Calu3 (cell line): ENCODE measurements at regions not wholly inside any gene's neighbourhood (a gene's known extent, or its start where the extent isn't known, plus 50 kb on each side); places are given as distances from the start of the nearest gene placed in this dataset.

Experiments used
- BruUV-seq: library from RNA; stranded (reverse); fragments of 400-500 nt; replicated peaks from 2 replicates; lab custom pipeline; 2021; lab: Mats Ljungman, UMichigan
- CTCF ChIA-PET: fragments of 300-600 bp; sonication (Branson Sonifier 250); formaldehyde crosslinking; loops from one replicate; lab custom pipeline; 2022; ENCODE audit warnings: antibody characterized with exemption; lab: Charles Lee
- DNase-seq: peaks from one replicate; pipeline ENCODE4 v3.0.0; 2022
- H3K27ac Mint-ChIP-seq: one replicate; pipeline ENCODE4 v1.8.0; 2022; ENCODE audit warnings: mixed read lengths; ENCODE audit not compliant: unreplicated experiment
- H3K27me3 Mint-ChIP-seq: one replicate; pipeline ENCODE4 v1.8.0; 2022; ENCODE audit warnings: mixed read lengths; ENCODE audit not compliant: unreplicated experiment
- H3K36me3 Mint-ChIP-seq: one replicate; pipeline ENCODE4 v1.8.0; 2022; ENCODE audit warnings: mild to moderate bottlenecking, moderate library complexity, mixed read lengths; ENCODE audit not compliant: insufficient read depth, unreplicated experiment
- H3K4me1 Mint-ChIP-seq: one replicate; pipeline ENCODE4 v1.8.0; 2022; ENCODE audit warnings: mild to moderate bottlenecking, low read depth, mixed read lengths; ENCODE audit not compliant: unreplicated experiment
- H3K4me3 Mint-ChIP-seq: one replicate; pipeline ENCODE4 v1.8.0; 2022; ENCODE audit warnings: mild to moderate bottlenecking, low read depth, moderate library complexity, mixed read lengths; ENCODE audit not compliant: unreplicated experiment
- H3K9me3 Mint-ChIP-seq: one replicate; pipeline ENCODE4 v1.8.0; 2022; ENCODE audit warnings: low read depth, mixed read lengths; ENCODE audit not compliant: unreplicated experiment
- CTCF ChIP-seq: fragments of 200-600 bp; IDR thresholded peaks from one replicate; pipeline ENCODE4 v1.8.0; 2022; ENCODE audit warnings: antibody characterized with exemption; ENCODE audit not compliant: unreplicated experiment
- intact Hi-C: fragments of 100-400 bp; cut with micrococcal nuclease; formaldehyde crosslinking; loops from one replicate; pipeline ENCODE4 v1.10.0; 2022; ENCODE audit not compliant: unreplicated experiment

GRCh38 chr9:13550519-13550918 is 271.0 kb upstream of the MPDZ start:
- H3K27ac Mint-ChIP-seq, result no peak overlapping the region
- no peaks in the 10 kb centered on the region for H3K4me1 Mint-ChIP-seq
- intact Hi-C loops, result no loop called here
- no peaks in the 10 kb centered on the region for H3K9me3 Mint-ChIP-seq
- BruUV-seq, result no TSS peak
- TF ChIP-seq CTCF, result no peak
- CTCF ChIA-PET, result no interaction called here
- no peaks in the 10 kb centered on the region for H3K27me3 Mint-ChIP-seq
- no peak for DNase-seq
- no peaks in the 10 kb centered on the region for H3K36me3 Mint-ChIP-seq
- no peak overlapping the region for H3K4me3 Mint-ChIP-seq

- TF ChIP-seq CTCF, result no peak
- no peak for DNase-seq
- no peaks in the 10 kb centered on the region for H3K9me3 Mint-ChIP-seq
- no peak overlapping the region for H3K27ac Mint-ChIP-seq
- intact Hi-C loops, result no loop called here
- H3K27me3 Mint-ChIP-seq, result no peaks in the 10 kb centered on the region
- H3K36me3 Mint-ChIP-seq, result no peaks in the 10 kb centered on the region
- H3K4me1 Mint-ChIP-seq, result no peaks in the 10 kb centered on the region
- no TSS peak for BruUV-seq
- CTCF ChIA-PET, result no interaction called here
- H3K4me3 Mint-ChIP-seq, result no peak overlapping the region
Measured at GRCh38 chr9:13548535-13548934, 269.0 kb upstream of the MPDZ start.

GRCh38 chr9:13535141-13535540 is 255.6 kb upstream of the MPDZ start:
- no peak for TF ChIP-seq CTCF
- Mint-ChIP-seq H3K36me3 (peaks cover 5% of the 10 kb centered on the region), H3K27ac (no peak overlapping the region), H3K4me3 (no peak overlapping the region), H3K4me1 (no peaks in the 10 kb centered on the region), H3K27me3 (peaks cover 26% of the 10 kb centered on the region), H3K9me3 (no peaks in the 10 kb centered on the region)
- no peak for DNase-seq
- no TSS peak for BruUV-seq
- intact Hi-C loops, result loop anchor here (10.0 kb wide), 1 partner anchor 60 kb away; no protein-coding TSS in a partner anchor
- CTCF ChIA-PET, result no interaction called here

- no peak overlapping the region for H3K27ac Mint-ChIP-seq
- no peak overlapping the region for H3K4me3 Mint-ChIP-seq
Measured at GRCh38 chr9:13534006-13534405, 254.5 kb upstream of the MPDZ start.

More at GRCh38 chr9:13534006-13534405, 254.5 kb upstream of the MPDZ start:
- intact Hi-C loops, result loop anchor here (10.0 kb wide), 1 partner anchor 61 kb away; no protein-coding TSS in a partner anchor
- no peak for TF ChIP-seq CTCF
- no peak for DNase-seq
- Mint-ChIP-seq H3K27me3 (peaks cover 26% of the 10 kb centered on the region), H3K9me3 (no peaks in the 10 kb centered on the region), H3K4me1 (no peaks in the 10 kb centered on the region), H3K36me3 (peaks cover 5% of the 10 kb centered on the region)
- CTCF ChIA-PET, result no interaction called here
- no TSS peak for BruUV-seq
